DMS153 treated with DMSO at 0.1 percent for 48 hours (cell line): ENCODE measurements at regions not wholly inside any gene's neighbourhood (a gene's known extent, or its start where the extent isn't known, plus 50 kb on each side); places are given as distances from the start of the nearest gene placed in this dataset.

Source experiments
- DNase-seq: peaks from one replicate; lab custom pipeline; 2025; ENCODE audit not compliant: unreplicated experiment; lab: John Stamatoyannopoulos, UW

GRCh38 chr10:70966646-70967553, 78.5 kb upstream of the PCBD1 start:
- DNase-seq: no peak

- DNase-seq: no peak
These were observed 79.5 kb upstream of the PCBD1 start for GRCh38 chr10:70967591-70968587.

DNA sequence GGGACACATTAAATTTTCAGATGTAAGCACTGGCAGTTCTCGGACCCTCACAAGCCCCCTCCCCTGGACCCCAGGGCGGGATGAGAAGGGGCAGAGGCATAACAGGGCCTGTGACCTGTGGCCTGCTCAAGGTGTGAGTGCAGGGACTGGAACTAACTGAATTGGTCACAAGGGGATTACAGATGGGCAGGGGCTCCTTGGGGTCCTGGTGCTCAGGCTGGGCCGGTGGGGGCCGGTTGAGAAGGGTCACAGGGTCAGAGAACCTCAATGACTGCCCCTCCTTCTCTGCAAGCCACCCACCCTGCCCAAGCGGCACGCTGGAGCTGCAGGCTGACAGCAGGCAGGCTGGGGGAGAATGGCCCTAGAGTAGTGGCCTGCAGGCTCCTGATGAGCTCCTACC, 80.8 kb upstream of the PCBD1 start:
- no peak for DNase-seq

GRCh38 chr10:70970830-70971229, 82.5 kb upstream of the PCBD1 start:
- DNase-seq: no peak

- DNase-seq: no peak
These were observed 84.9 kb upstream of the PCBD1 start for GRCh38 chr10:70973275-70973674.

GRCh38 chr10:70974351-70974901, 86.1 kb upstream of the PCBD1 start:
- no peak for DNase-seq

- DNase-seq: no peak
These were observed 86.6 kb upstream of the PCBD1 start for GRCh38 chr10:70974920-70975319.

- DNase-seq: no peak
These were observed 87.8 kb upstream of the PCBD1 start for GRCh38 chr10:70976063-70976695.

- no peak for DNase-seq
These were observed 89.3 kb upstream of the PCBD1 start for GRCh38 chr10:70977625-70978024.

- no peak for DNase-seq
These were observed 89.8 kb upstream of the PCBD1 start for GRCh38 chr10:70978181-70978580.

GRCh38 chr10:70978816-70979480, 90.6 kb upstream of the PCBD1 start:
- no peak for DNase-seq

DNA sequence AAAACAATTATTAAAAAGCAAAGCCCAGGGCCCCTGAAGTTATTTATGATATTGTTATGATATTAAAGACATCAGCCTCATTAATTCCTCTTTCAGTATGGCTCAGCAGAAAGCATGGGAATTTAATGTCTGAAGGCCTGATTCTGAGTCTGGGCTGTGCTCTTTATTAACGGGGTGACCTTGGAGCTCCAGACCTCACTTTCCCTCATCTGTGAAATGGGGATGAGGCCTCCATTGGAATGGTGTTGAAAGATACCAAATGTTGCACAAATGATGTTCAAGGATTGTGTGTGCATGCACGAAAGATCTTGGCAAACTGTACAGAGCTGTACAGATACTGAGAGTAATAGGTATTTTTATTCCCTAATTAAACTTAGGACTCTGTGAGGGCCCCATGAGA, 92.3 kb upstream of the PCBD1 start:
- no peak for DNase-seq

DNA sequence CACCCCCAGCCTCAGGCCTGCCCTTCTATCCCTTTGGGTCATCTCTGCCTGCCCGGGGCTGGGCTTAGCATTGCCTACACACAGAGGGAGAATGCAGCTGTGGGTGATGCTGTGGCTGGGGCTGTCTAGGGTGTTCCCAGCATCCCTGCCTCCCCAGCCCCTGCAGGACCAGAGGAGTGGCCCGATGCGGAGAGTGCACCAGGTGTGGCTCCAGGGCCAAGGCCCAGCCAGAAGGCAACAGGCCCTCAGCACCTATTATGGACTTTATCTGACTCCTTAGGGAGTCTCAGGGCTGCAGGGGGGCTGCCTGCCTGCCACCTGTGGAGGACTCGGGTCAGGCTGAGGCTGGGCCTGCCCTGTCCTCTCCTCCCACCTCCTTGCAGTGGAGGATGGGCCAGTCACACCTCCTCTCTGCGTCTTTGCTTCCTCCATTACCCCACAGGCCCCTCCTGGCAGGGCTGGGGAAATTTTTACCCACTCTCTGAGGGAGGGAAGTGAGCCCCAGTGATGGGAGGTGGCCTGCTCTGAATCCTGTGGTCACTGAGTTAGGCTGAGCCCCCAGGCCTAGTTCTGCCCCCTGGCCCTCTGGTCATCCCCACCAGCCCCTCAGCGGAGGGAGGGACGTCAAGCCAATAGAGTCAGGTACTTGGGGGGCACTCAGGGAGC, 92.9 kb upstream of the PCBD1 start:
- DNase-seq: no peak

- DNase-seq: no peak
These were observed 93.6 kb upstream of the PCBD1 start for GRCh38 chr10:70981936-70982335.

- DNase-seq: no peak
These were observed 94.1 kb upstream of the PCBD1 start for GRCh38 chr10:70982443-70982842.

DNA sequence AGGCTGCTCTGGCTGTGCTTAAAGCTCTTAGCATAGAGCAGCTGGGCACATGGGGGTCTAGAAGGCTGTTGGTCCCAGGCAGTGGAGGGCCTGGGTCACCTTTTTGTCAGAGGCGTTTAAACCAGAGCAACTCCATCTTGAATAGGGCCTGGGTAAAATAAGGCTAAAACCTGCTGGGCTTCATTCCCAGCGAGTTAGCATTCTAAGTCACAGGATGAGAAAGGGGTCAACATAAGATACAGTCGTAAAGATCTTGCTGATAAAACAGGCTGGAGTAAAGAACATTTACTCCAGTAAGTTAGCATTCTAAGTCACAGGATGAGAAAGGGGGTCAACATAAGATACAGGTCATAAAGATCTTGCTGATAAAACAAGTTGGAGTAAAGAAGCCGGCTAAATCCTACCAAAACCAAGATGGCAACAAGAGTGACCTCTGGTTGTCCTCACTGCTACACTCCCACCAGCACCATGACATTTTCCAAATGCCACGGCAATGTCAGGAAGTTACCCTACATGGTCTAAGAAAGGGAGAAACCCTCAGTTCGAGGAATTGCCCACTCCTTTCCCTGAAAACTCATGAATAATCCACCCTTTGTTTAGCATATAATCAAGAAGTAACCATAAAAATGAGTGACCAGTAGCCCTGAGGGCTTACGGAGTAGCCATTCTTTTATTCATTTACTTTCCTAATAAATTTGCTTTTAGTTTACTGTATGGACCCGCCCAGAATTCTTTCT, 96.8 kb upstream of the PCBD1 start:
- no peak for DNase-seq

GRCh38 chr10:70985824-70986622, 97.7 kb upstream of the PCBD1 start:
- DNase-seq: no peak

GRCh38 chr10:70986623-70986950, 98.2 kb upstream of the PCBD1 start:
- no peak for DNase-seq
